ENCODE measurements at regions not wholly inside any gene's neighbourhood (a gene's known extent, or its start where the extent isn't known, plus 50 kb on each side); places are given as distances from the start of the nearest gene placed in this dataset.

- DNase-seq (ENCODE audit: low spot score): no peak
Observed at GRCh38 chr15:35657679-35658311, 111.8 kb upstream of the DPH6 start.

- no peak for DNase-seq (ENCODE audit: low spot score)
Observed at GRCh38 chr15:35663956-35664355, 118.0 kb upstream of the DPH6 start.

- no peak for DNase-seq (ENCODE audit: low spot score)
Observed at GRCh38 chr15:35665896-35666536, 120.1 kb upstream of the DPH6 start.

- no peak for DNase-seq (ENCODE audit: low spot score)
Observed at GRCh38 chr15:35667908-35668307, 121.9 kb upstream of the DPH6 start.

- DNase-seq (ENCODE audit: low spot score): no peak
Observed at GRCh38 chr15:35669021-35669420, 123.1 kb upstream of the DPH6 start.

- DNase-seq (ENCODE audit: low spot score): no peak
Observed at GRCh38 chr15:35669432-35670045, 123.6 kb upstream of the DPH6 start.

GRCh38 chr15:35671197-35671596 is 125.2 kb upstream of the DPH6 start:
- DNase-seq (ENCODE audit: low spot score): no peak

- DNase-seq (ENCODE audit: low spot score): no peak
Observed at GRCh38 chr15:35671981-35672380, 126.0 kb upstream of the DPH6 start.

GRCh38 chr15:35673093-35673684 is 127.2 kb upstream of the DPH6 start:
- no peak for DNase-seq (ENCODE audit: low spot score)

- DNase-seq (ENCODE audit: low spot score): no peak
Observed at GRCh38 chr15:35674873-35675781, 129.2 kb upstream of the DPH6 start.

GRCh38 chr15:35678774-35679173 is 132.8 kb upstream of the DPH6 start:
- no peak for DNase-seq (ENCODE audit: low spot score)

GRCh38 chr15:35679186-35679585 is 133.2 kb upstream of the DPH6 start:
- DNase-seq (ENCODE audit: low spot score): no peak

GRCh38 chr15:35680951-35681350 is 135.0 kb upstream of the DPH6 start:
- DNase-seq (ENCODE audit: low spot score): no peak

GRCh38 chr15:35686347-35686746 is 140.4 kb upstream of the DPH6 start:
- DNase-seq (ENCODE audit: low spot score): no peak

- no peak for DNase-seq (ENCODE audit: low spot score)
Observed at GRCh38 chr15:35689266-35689665, 143.3 kb upstream of the DPH6 start.

- DNase-seq (ENCODE audit: low spot score): no peak
Observed at GRCh38 chr15:35690089-35690488, 144.1 kb upstream of the DPH6 start.

- no peak for DNase-seq (ENCODE audit: low spot score)
Observed at GRCh38 chr15:35690698-35691116, 144.7 kb upstream of the DPH6 start.

GRCh38 chr15:35691173-35691761 is 145.3 kb upstream of the DPH6 start:
- no peak for DNase-seq (ENCODE audit: low spot score)

GRCh38 chr15:35691891-35692867 is 146.2 kb upstream of the DPH6 start:
- DNase-seq (ENCODE audit: low spot score): no peak

GRCh38 chr15:35693286-35693685 is 147.3 kb upstream of the DPH6 start:
- no peak for DNase-seq (ENCODE audit: low spot score)

GRCh38 chr15:35693886-35694285 is 147.9 kb upstream of the DPH6 start:
- DNase-seq (ENCODE audit: low spot score): no peak
